Uterus (tissue), 2 donors: ENCODE measurements at regions not wholly inside any gene's neighbourhood (a gene's known extent, or its start where the extent isn't known, plus 50 kb on each side); places are given as distances from the start of the nearest gene placed in this dataset.

ENCODE experiments used
- CTCF ChIP-seq, 4 experiments: fragments of 200-600 bp in 2 of 4; fragments of 450-650 bp in 2 of 4; sonication (generic) in 2 of 4; IDR thresholded peaks; one replicate each; pipeline ENCODE4 v1.5.1; 2016 to 2019; ENCODE audit warnings: antibody characterized with exemption in 4 of 4, mild to moderate bottlenecking in 2 of 4, moderate library complexity in 1 of 4
- POLR2A ChIP-seq, 2 donors: fragments of 450-650 bp; IDR thresholded peaks; one replicate each; pipeline ENCODE4 v1.6.1; 2016; ENCODE audit warnings: antibody characterized with exemption in 2 of 2, mild to moderate bottlenecking in 1 of 2, moderate library complexity in 1 of 2

GRCh38 chr4:34253239-34253638 is 1991.1 kb downstream of the ARAP2 start:
- TF ChIP-seq POLR2A (IDR thresholded peaks at IDR 0.05) (no peak), CTCF (IDR thresholded peaks at IDR 0.05) (no peak)
